Skeletal muscle satellite cell (primary cell): ENCODE measurements at regions not wholly inside any gene's neighbourhood (a gene's known extent, or its start where the extent isn't known, plus 50 kb on each side); places are given as distances from the start of the nearest gene placed in this dataset.

Experiments
- H3K27me3 ChIP-seq: 2 replicates; pipeline ENCODE4 v1.7.0; 2013; ENCODE audit warnings: low read length; ENCODE audit not compliant: control insufficient read depth, insufficient read depth
- H3K36me3 ChIP-seq: 2 replicates; pipeline ENCODE4 v1.7.0; 2013; ENCODE audit warnings: mild to moderate bottlenecking, control low read depth, low read length; ENCODE audit not compliant: insufficient read depth
- H3K4me1 ChIP-seq: 2 replicates; pipeline ENCODE4 v1.7.0; 2013; ENCODE audit warnings: low read length; ENCODE audit not compliant: control insufficient read depth, insufficient read depth
- H3K4me2 ChIP-seq: 2 replicates; pipeline ENCODE4 v1.7.0; 2013; ENCODE audit warnings: mild to moderate bottlenecking, low read length
- H3K4me3 ChIP-seq: 2 replicates; pipeline ENCODE4 v1.7.0; 2013; ENCODE audit warnings: low read length
- H3K9ac ChIP-seq: 2 replicates; pipeline ENCODE4 v1.7.0; 2013; ENCODE audit warnings: mild to moderate bottlenecking, low read depth, low read length, moderate library complexity
- H3K9me3 ChIP-seq: replicated peaks from 2 replicates; pipeline ENCODE4 v1.7.0; 2013; ENCODE audit warnings: mild to moderate bottlenecking, control low read depth, low read length

- no peak overlapping the region for H3K9ac ChIP-seq
- peaks cover 15% of the 10 kb centered on the region for H3K27me3 ChIP-seq
- no peaks in the 10 kb centered on the region for H3K9me3 ChIP-seq
- no peak overlapping the region for H3K4me3 ChIP-seq
- H3K4me1 ChIP-seq: no peaks in the 10 kb centered on the region
- H3K4me2 ChIP-seq: no peak overlapping the region
- no peaks in the 10 kb centered on the region for H3K36me3 ChIP-seq
Observed at GRCh38 chr13:39167018-39167417, 128.8 kb downstream of the NHLRC3 start.

GRCh38 chr13:39170711-39171110 is 132.5 kb downstream of the NHLRC3 start:
- H3K36me3 ChIP-seq: no peaks in the 10 kb centered on the region

DNA sequence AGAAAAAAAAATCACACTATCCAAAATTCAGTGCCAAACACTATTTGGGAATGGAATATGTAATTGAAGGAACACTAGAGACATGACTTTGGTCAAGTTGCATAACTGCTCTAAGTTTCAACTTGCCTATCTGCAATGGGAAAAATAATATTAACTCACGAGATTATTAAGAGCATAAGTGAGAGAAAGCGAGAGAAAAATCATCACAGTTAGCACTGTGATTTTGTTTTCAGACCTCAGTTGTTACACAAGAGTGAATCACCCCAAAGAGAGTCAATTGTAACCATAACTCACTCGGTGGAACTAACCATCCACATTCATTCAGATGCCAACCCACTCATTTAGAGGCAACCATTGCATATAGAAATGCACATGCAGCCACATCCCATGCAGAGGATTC is 147.1 kb downstream of the NHLRC3 start:
- H3K9ac ChIP-seq: no peak overlapping the region
- no peak overlapping the region for H3K4me3 ChIP-seq
- H3K27me3 ChIP-seq: no peaks in the 10 kb centered on the region
- no peaks in the 10 kb centered on the region for H3K9me3 ChIP-seq
- no peaks in the 10 kb centered on the region for H3K4me1 ChIP-seq
- H3K36me3 ChIP-seq: no peaks in the 10 kb centered on the region
- H3K4me2 ChIP-seq: no peak overlapping the region

More at GRCh38 chr13:39170711-39171110, 132.5 kb downstream of the NHLRC3 start:
- Histone ChIP-seq H3K4me3 (no peak overlapping the region), H3K4me1 (no peaks in the 10 kb centered on the region), H3K9ac (no peak overlapping the region), H3K27me3 (peaks cover 15% of the 10 kb centered on the region), H3K9me3 (no peaks in the 10 kb centered on the region), H3K4me2 (no peak overlapping the region)

DNA sequence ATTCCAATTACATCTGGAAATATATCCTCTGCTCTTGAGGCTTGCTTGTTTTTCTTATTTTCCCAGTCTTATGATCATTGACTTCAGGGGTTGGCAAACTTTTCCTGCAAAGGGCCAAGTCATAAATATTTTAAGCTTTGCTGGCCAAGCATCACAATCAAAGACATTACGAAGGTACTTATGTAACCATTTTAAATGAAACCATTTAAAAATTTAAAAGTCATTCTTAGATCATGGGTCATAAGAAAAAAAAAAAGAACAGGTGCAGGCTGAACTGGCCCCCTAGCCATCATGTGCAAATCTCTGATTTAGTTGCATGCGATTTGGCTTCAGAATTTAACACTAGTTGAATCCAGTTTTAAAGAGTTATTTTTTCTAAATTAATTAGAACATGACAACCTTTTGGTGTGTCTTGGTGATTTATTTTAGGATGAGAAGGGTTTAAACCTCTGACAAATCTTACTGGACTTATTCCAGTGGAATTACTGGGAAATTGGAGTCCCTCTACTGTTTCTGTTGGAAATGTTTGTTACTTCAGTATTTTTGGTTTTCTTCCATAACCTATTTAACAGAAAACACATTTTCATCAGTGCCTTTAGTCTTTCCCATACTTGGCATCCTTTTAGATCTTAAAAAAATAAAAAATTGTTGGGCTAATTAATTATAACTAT is 148.1 kb downstream of the NHLRC3 start:
- Histone ChIP-seq H3K27me3 (no peaks in the 10 kb centered on the region), H3K9ac (no peak overlapping the region), H3K4me3 (no peak overlapping the region), H3K4me1 (no peaks in the 10 kb centered on the region), H3K4me2 (no peak overlapping the region), H3K9me3 (no peaks in the 10 kb centered on the region), H3K36me3 (no peaks in the 10 kb centered on the region)

DNA sequence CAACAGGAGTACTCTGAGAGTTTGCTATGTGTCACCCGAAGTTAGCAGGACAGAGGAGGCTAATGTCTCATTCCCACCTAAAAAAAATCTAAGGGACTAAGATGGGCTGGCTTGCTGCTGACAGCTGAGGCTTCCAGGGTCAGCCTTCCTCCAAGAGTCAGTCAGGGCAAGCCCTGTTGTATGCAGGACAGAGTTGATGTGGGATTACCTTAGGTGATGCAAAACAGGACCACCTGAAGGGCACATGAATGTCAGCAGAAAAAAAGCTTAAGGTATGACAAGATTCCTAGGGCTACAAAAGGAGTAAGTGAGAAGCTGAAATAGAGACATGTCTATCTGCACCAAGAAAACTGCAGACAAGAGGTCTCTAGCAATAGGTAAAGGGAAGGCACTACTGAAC is 151.5 kb downstream of the NHLRC3 start:
- Histone ChIP-seq H3K36me3 (no peaks in the 10 kb centered on the region), H3K9ac (no peak overlapping the region), H3K9me3 (no peaks in the 10 kb centered on the region), H3K4me3 (no peak overlapping the region), H3K27me3 (no peaks in the 10 kb centered on the region), H3K4me2 (no peak overlapping the region), H3K4me1 (no peaks in the 10 kb centered on the region)

GRCh38 chr13:39196965-39197646 is 158.8 kb downstream of the NHLRC3 start:
- Histone ChIP-seq H3K9ac (no peak overlapping the region), H3K27me3 (no peaks in the 10 kb centered on the region), H3K9me3 (no peaks in the 10 kb centered on the region), H3K36me3 (no peaks in the 10 kb centered on the region), H3K4me1 (no peaks in the 10 kb centered on the region), H3K4me3 (no peak overlapping the region), H3K4me2 (no peak overlapping the region)

DNA sequence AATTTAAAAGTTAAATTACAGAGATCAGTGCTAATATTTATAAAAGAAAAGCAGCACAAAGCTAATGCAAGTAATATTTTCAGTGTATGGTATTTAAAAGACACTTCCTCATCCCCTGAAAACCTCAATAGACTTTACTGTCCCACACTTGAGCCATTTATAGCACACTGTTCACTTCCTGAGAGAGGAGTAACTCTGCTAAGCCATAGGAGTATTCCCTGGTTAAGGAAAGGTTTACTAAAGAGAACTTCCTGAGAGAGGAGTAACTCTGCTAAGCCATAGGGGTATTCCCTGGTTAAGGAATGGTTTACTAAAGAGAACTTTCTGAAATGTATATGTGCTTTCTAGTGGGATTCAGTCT is 159.4 kb downstream of the NHLRC3 start:
- Histone ChIP-seq H3K4me2 (no peak overlapping the region), H3K9me3 (no peaks in the 10 kb centered on the region), H3K4me3 (no peak overlapping the region), H3K27me3 (no peaks in the 10 kb centered on the region), H3K4me1 (no peaks in the 10 kb centered on the region), H3K36me3 (no peaks in the 10 kb centered on the region), H3K9ac (no peak overlapping the region)

GRCh38 chr13:39200249-39200910 is 162.1 kb downstream of the NHLRC3 start:
- H3K4me1 ChIP-seq: no peaks in the 10 kb centered on the region
- H3K4me2 ChIP-seq: no peak overlapping the region
- H3K9ac ChIP-seq: no peak overlapping the region
- no peaks in the 10 kb centered on the region for H3K27me3 ChIP-seq
- no peaks in the 10 kb centered on the region for H3K9me3 ChIP-seq
- no peaks in the 10 kb centered on the region for H3K36me3 ChIP-seq
- no peak overlapping the region for H3K4me3 ChIP-seq

DNA sequence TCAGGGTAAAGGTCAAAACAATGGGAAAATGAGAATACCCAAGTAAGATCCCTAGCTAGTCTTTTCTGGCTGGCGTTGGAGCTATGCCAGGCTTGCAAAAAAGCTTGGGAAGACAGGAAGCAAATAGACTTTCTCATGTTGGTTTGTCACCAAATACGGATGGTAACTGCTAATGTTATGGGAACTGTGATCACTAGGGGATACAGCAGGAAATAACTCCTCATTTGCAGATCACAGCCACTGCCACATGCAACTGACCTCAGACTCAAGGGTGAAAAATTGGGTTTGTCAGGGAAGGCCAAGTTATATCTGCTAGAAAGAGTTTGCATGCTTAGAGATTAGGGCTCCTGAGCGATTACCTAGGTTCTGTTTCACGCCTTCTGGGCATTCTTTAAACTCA is 162.9 kb downstream of the NHLRC3 start:
- Histone ChIP-seq H3K36me3 (no peaks in the 10 kb centered on the region), H3K4me2 (no peak overlapping the region), H3K9me3 (no peaks in the 10 kb centered on the region), H3K4me3 (no peak overlapping the region), H3K27me3 (peaks cover 4% of the 10 kb centered on the region), H3K4me1 (no peaks in the 10 kb centered on the region), H3K9ac (no peak overlapping the region)

DNA sequence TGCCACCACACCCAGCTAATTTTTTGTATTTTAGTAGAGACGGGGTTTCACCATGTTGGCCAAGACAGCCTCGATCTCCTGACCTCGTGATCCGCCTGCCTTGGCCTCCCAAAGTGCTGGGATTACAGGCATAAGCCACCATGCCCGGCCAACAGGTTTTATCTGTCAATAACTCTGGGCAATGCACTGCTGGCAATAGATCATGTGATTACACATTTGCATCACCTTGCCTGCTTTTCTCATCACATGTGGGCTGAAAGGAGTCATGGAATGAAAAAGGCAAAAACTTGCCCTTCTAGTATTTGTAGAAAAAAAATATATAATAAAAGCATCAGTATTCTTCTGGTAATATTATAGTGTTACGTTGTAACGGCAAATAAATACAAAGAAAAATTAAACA is 164.5 kb downstream of the NHLRC3 start:
- no peak overlapping the region for H3K4me3 ChIP-seq
- H3K9ac ChIP-seq: no peak overlapping the region
- no peak overlapping the region for H3K4me2 ChIP-seq
- H3K27me3 ChIP-seq: peaks cover 4% of the 10 kb centered on the region
- no peaks in the 10 kb centered on the region for H3K9me3 ChIP-seq
- no peaks in the 10 kb centered on the region for H3K36me3 ChIP-seq
- H3K4me1 ChIP-seq: no peaks in the 10 kb centered on the region

- Histone ChIP-seq H3K4me2 (no peak overlapping the region), H3K36me3 (no peaks in the 10 kb centered on the region), H3K4me1 (peaks cover 22% of the 10 kb centered on the region), H3K9me3 (no peaks in the 10 kb centered on the region), H3K9ac (no peak overlapping the region), H3K4me3 (no peak overlapping the region), H3K27me3 (peaks cover 4% of the 10 kb centered on the region)
Observed at GRCh38 chr13:39208636-39209035, 170.4 kb downstream of the NHLRC3 start.
